Fibroblast of pulmonary artery (primary cell): ENCODE measurements at regions not wholly inside any gene's neighbourhood (a gene's known extent, or its start where the extent isn't known, plus 50 kb on each side); places are given as distances from the start of the nearest gene placed in this dataset.

Experiments used
- DNase-seq: peaks from one replicate; pipeline ENCODE4 v3.0.0-alpha.2; 2010; ENCODE audit warnings: low read depth
- H3K4me3 ChIP-seq: replicated peaks from 2 replicates; pipeline ENCODE4 v1.5.1; 2011; ENCODE audit warnings: low read depth, mild to moderate bottlenecking, control low read depth, low read length, moderate library complexity
- TF ChIP-seq, protein P1 (sequence below): IDR thresholded peaks from 2 replicates; pipeline ENCODE4 v1.5.1; 2011; ENCODE audit warnings: mild to moderate bottlenecking, control low read depth, low read length, inconsistent platforms; ENCODE audit errors: missing control alignments

DNA sequence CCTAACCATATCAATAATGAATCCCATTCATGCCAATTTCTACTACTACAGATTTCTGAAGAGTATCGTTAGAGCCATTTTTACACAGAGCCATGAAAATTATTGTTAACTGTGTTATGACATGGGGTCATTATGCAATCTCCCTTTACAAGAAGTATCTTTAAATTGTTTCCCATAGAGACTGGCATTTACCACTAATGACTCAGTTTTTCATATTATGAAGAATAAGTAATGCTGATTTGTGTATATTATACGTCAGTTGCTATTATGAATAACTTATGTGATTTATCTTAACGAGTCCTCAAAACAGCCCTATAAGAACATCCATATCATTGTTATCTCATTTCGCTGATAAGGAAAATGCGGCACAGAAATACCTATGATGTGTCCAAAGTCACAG lies 173.8 kb downstream of the KCNJ2 start:
- DNase-seq, result no peak
- TF ChIP-seq, protein P1, sequence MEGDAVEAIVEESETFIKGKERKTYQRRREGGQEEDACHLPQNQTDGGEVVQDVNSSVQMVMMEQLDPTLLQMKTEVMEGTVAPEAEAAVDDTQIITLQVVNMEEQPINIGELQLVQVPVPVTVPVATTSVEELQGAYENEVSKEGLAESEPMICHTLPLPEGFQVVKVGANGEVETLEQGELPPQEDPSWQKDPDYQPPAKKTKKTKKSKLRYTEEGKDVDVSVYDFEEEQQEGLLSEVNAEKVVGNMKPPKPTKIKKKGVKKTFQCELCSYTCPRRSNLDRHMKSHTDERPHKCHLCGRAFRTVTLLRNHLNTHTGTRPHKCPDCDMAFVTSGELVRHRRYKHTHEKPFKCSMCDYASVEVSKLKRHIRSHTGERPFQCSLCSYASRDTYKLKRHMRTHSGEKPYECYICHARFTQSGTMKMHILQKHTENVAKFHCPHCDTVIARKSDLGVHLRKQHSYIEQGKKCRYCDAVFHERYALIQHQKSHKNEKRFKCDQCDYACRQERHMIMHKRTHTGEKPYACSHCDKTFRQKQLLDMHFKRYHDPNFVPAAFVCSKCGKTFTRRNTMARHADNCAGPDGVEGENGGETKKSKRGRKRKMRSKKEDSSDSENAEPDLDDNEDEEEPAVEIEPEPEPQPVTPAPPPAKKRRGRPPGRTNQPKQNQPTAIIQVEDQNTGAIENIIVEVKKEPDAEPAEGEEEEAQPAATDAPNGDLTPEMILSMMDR, result no peak
- H3K4me3 ChIP-seq, result no peak overlapping the region

DNA sequence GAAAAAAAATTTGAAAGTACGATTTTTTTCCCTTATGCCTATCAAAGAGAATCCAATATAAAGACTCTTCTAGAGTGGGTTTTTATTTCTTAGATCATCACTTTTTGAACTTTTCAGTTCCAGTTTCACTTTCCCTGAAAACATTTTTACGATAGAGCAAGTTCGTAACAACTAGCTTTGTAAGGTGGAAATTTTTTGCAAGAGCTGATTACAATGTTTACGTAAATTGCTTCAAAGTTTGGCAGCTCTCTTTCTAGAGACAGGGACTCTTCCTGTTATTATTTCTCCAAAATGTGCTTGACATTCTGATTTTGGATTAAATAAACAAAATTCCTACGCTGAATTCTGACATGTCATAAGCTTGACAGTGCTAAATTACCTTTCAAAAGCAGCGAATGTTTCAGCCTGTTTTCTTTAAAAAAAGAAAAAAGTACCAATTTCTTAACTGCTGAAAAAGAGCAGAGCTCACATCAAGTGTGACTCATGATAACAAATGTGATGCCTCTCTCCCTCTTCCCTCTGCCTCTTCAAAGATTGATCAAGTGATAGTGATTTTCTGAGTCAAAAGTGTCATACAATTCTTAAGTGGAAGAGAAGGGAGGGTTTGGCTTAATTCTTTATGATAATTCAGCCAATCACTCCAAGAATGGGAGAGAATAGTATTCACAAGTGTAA lies 175.2 kb downstream of the KCNJ2 start:
- no peak overlapping the region for H3K4me3 ChIP-seq
- TF ChIP-seq, protein P1, result no peak
- DNase-seq, result no peak

DNA sequence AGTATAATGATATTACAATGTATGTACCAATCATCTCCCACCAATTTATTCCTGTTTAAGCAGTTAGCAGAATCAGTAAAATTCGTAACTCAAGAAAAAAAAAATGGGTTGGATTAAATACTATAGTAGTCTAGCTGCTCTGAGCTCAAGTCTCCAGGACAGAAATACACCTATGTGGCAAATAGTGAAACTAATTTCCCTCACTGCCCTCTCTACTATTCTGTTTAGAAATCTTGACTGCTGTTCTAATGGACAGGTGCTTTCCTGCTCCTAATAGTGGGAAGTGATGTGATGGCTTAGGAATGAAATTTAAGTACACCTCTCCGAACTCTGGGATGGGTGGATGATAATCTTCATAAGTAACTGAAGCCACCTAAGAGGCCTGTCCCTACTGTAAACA lies 175.7 kb downstream of the KCNJ2 start:
- TF ChIP-seq, protein P1, result no peak
- no peak for DNase-seq
- H3K4me3 ChIP-seq, result no peak overlapping the region

DNA sequence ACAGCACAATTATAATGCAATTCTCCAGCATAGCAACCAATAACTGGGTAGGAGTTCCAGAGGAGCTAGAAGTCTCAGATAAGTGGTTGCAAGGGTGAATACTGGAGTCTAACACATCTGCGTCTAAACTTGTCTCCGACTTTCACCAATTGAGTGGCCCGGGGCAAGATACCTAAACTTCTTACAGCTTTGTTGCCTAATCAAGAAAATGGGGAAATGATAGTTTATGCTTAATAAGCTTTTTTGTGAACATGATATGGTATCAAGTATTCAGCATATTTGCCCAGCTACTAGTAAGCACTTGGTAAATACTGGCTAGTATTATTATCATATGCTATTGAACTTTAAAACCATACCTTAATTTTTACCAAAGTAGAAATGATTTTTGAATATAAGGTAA lies 183.5 kb downstream of the KCNJ2 start:
- H3K4me3 ChIP-seq, result no peak overlapping the region
- DNase-seq, result no peak
- TF ChIP-seq, protein P1, result no peak

DNA sequence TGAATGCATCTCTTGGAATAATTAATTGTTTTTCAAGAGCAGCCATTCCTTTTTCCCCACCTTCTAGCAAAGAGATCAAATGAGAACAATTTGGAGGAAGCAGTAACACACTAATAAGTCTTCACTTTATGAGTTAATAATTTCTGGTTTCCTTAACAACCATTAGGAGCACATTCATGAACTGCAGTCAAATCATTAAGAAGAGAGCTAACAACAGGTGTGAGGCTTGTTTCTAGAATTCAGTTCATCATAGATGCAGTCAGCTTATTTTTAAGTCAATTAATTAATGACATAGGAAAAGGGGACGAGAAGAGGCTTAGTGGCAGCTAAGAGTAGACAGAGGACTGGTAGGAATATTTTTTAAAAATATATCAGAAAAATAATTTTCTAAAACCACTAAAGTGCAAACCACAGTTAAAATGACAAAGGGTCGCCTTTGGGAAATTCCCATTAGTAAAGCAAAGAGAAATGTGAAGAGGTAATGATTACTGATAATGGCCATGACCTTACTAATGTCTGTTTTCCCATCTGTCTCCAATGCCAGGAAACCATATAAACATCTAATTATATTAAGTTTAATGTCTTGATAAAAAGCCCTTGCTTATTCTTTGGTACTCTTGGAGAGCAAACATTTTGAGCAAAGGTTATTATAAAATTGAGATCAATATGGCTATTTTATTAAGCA lies 184.2 kb downstream of the KCNJ2 start:
- no peak for DNase-seq
- no peak overlapping the region for H3K4me3 ChIP-seq
- TF ChIP-seq, protein P1, result no peak

DNA sequence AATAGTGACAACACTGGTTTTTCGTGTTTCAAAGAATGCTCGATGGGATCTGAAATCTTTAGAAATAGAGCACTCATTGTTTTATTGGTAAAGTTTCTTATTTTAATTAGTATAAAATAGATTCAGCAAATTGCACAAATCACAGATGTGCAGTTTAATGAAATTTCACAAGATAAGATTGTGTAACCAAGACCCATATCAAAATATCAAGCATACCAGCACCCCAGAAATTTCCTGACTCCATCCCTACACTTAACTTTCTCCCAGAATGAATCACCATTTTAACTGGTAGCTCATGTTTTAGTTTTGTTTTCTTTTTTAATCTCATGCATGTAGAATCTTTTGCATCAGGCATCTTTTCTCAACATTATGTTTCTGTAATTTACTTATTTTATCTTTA lies 185.9 kb downstream of the KCNJ2 start:
- no peak overlapping the region for H3K4me3 ChIP-seq
- DNase-seq, result no peak
- TF ChIP-seq, protein P1, result no peak

DNA sequence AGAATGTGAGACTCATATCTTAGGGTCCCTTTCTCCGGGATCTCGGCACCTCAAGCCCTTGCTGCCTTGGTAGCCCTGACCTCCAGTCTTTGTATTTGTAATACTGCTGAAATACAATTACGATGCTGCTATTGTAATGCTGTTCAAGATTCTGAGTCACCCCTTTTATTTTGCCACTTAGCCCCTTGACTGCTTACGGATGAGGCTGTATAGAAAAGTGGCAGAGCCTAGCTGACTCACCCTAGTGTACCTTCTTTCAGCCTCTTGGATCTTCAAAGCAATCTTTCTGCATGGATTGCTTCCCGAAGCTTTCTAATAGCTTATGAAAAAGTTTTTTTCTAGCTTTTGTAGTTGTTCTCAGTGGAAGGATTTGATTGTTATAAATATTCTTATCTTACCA lies 187.9 kb downstream of the KCNJ2 start:
- no peak overlapping the region for H3K4me3 ChIP-seq
- TF ChIP-seq, protein P1, result no peak
- DNase-seq, result no peak
